Colonic mucosa (tissue), 4 donors: ENCODE measurements at regions not wholly inside any gene's neighbourhood (a gene's known extent, or its start where the extent isn't known, plus 50 kb on each side); places are given as distances from the start of the nearest gene placed in this dataset.

ENCODE experiments used
- DNase-seq: peaks from one replicate; pipeline ENCODE4 v3.0.0-alpha.2; 2020
- H3K27ac ChIP-seq: fragments of 200-600 bp; one replicate; pipeline ENCODE4 v1.8.0; 2021
- H3K27me3 ChIP-seq: fragments of 200-600 bp; one replicate; pipeline ENCODE4 v1.8.0; 2021
- H3K36me3 ChIP-seq: fragments of 200-600 bp; one replicate; pipeline ENCODE4 v1.8.0; 2021
- H3K4me1 ChIP-seq: fragments of 200-600 bp; one replicate; pipeline ENCODE4 v1.8.0; 2021; ENCODE audit warnings: mild to moderate bottlenecking
- H3K4me3 ChIP-seq: fragments of 200-600 bp; one replicate; pipeline ENCODE4 v1.8.0; 2021
- H3K9ac ChIP-seq, 2 donors: one replicate each; pipeline ENCODE4 v1.7.0; 2013; ENCODE audit warnings: control low read depth in 2 of 2, low read depth in 2 of 2, low read length in 2 of 2
- H3K9me3 ChIP-seq: fragments of 200-600 bp; one replicate; pipeline ENCODE4 v1.8.0; 2021
- CTCF ChIP-seq: fragments of 200-600 bp; IDR thresholded peaks from one replicate; pipeline ENCODE4 v1.8.0; 2022; ENCODE audit warnings: antibody characterized with exemption, mild to moderate bottlenecking
- intact Hi-C: fragments of 100-400 bp; cut with DNase I; formaldehyde crosslinking; loops from one replicate; pipeline ENCODE4 v1.14.1; 2022
- donor health status: healthy.
- donor health status: DM: no; HTN: no; CAD: no.
- donor health status: DM: no; HTN: no; CAD: no.

- Histone ChIP-seq H3K27me3 (no peaks in the 10 kb centered on the region), H3K4me1 (no peaks in the 10 kb centered on the region), H3K27ac (no peak overlapping the region), H3K36me3 (no peaks in the 10 kb centered on the region), H3K4me3 (no peak overlapping the region), H3K9me3 (no peaks in the 10 kb centered on the region), H3K9ac (no peak overlapping the region)
- no peak for TF ChIP-seq CTCF
- DNase-seq: no peak
- intact Hi-C loops: no loop called here
These were observed 736.0 kb upstream of the GRM7 start for GRCh38 chr3:6124875-6125274.

- no peak overlapping the region for H3K9ac ChIP-seq
- no peak overlapping the region for H3K27ac ChIP-seq
- H3K4me3 ChIP-seq: no peak overlapping the region
- intact Hi-C loops: no loop called here
- no peaks in the 10 kb centered on the region for H3K27me3 ChIP-seq
- H3K9me3 ChIP-seq: no peaks in the 10 kb centered on the region
- TF ChIP-seq CTCF: no peak
- no peak for DNase-seq
- H3K36me3 ChIP-seq: no peaks in the 10 kb centered on the region
- no peaks in the 10 kb centered on the region for H3K4me1 ChIP-seq
These were observed 735.4 kb upstream of the GRM7 start for GRCh38 chr3:6125520-6125919.

GRCh38 chr3:6132684-6133432 is 728.1 kb upstream of the GRM7 start:
- no peaks in the 10 kb centered on the region for H3K4me1 ChIP-seq
- no peaks in the 10 kb centered on the region for H3K9me3 ChIP-seq
- H3K27me3 ChIP-seq: no peaks in the 10 kb centered on the region
- H3K9ac ChIP-seq: no peak overlapping the region
- no peak overlapping the region for H3K27ac ChIP-seq
- no peaks in the 10 kb centered on the region for H3K36me3 ChIP-seq
- DNase-seq: no peak
- H3K4me3 ChIP-seq: no peak overlapping the region
- intact Hi-C loops: no loop called here
- TF ChIP-seq CTCF: no peak

GRCh38 chr3:6142707-6143106 is 718.2 kb upstream of the GRM7 start:
- no peak for TF ChIP-seq CTCF
- no peaks in the 10 kb centered on the region for H3K27me3 ChIP-seq

GRCh38 chr3:6147883-6148282 is 713.0 kb upstream of the GRM7 start:
- H3K27me3 ChIP-seq: no peaks in the 10 kb centered on the region
- no peak overlapping the region for H3K4me3 ChIP-seq
- intact Hi-C loops: no loop called here
- H3K4me1 ChIP-seq: no peaks in the 10 kb centered on the region
- no peak overlapping the region for H3K27ac ChIP-seq
- no peak overlapping the region for H3K9ac ChIP-seq
- DNase-seq: no peak
- H3K9me3 ChIP-seq: no peaks in the 10 kb centered on the region
- no peak for TF ChIP-seq CTCF
- no peaks in the 10 kb centered on the region for H3K36me3 ChIP-seq

More at GRCh38 chr3:6142707-6143106, 718.2 kb upstream of the GRM7 start:
- Histone ChIP-seq H3K9me3 (no peaks in the 10 kb centered on the region), H3K4me3 (no peak overlapping the region), H3K36me3 (no peaks in the 10 kb centered on the region), H3K9ac (no peak overlapping the region), H3K27ac (no peak overlapping the region), H3K4me1 (no peaks in the 10 kb centered on the region)
- intact Hi-C loops: no loop called here
- no peak for DNase-seq
